Testis (tissue), 2 donors: ENCODE measurements at regions not wholly inside any gene's neighbourhood (a gene's known extent, or its start where the extent isn't known, plus 50 kb on each side); places are given as distances from the start of the nearest gene placed in this dataset.

ENCODE experiments used
- DNase-seq: peaks from one replicate; pipeline ENCODE4 v3.0.0-alpha.2; 2019
- H3K27ac ChIP-seq, 2 donors: fragments of 200-600 bp; sonication (generic); one replicate each; pipeline ENCODE4 v1.5.1; 2019
- H3K27me3 ChIP-seq: fragments of 200-600 bp; sonication (generic); one replicate; pipeline ENCODE4 v1.5.1; 2019
- H3K36me3 ChIP-seq: fragments of 200-600 bp; sonication (generic); one replicate; pipeline ENCODE4 v1.5.1; 2017; ENCODE audit warnings: low read depth; ENCODE audit errors: missing control alignments
- H3K4me1 ChIP-seq: fragments of 200-600 bp; sonication (generic); one replicate; pipeline ENCODE4 v1.5.1; 2019
- H3K4me3 ChIP-seq, 2 donors: fragments of 200-600 bp; sonication (generic); one replicate each; pipeline ENCODE4 v1.5.1; 2017 to 2019
- H3K9me3 ChIP-seq: fragments of 200-600 bp; sonication (generic); one replicate; pipeline ENCODE4 v1.5.1; 2017
- POLR2A ChIP-seq: fragments of 450-650 bp; IDR thresholded peaks from one replicate; pipeline ENCODE4 v1.6.1; 2017; ENCODE audit warnings: antibody characterized with exemption, mild to moderate bottlenecking, moderate library complexity
- WGBS, 2 donors: methylation state at CpG; one replicate each; pipeline ENCODE4 v1.1.5; 2018; 5-methylcytosine and 5-hydroxymethylcytosine counted together
- intact Hi-C: fragments of 100-400 bp; cut with DNase I; formaldehyde crosslinking; loops from one replicate; pipeline ENCODE4 v1.15.1; 2023; ENCODE audit warnings: low total_unique reads
- TF ChIP-seq, protein P1 (sequence below), 3 experiments: fragments of 450-650 bp in 2 of 3; fragments of 200-600 bp in 1 of 3; sonication (generic) in 1 of 3; IDR thresholded peaks; one replicate each; pipeline ENCODE4 v1.5.1; 2016 to 2019; ENCODE audit warnings: antibody characterized with exemption in 3 of 3, mild to moderate bottlenecking in 2 of 3, moderate library complexity in 1 of 3

- H3K9me3 ChIP-seq = no peaks in the 10 kb centered on the region
- no peaks in the 10 kb centered on the region for H3K4me1 ChIP-seq
- WGBS, 2 donors = 76 to 89% methylated on average over 5 of the region's 5 CpGs
- no peaks in the 10 kb centered on the region for H3K27me3 ChIP-seq
- no peak overlapping the region for H3K27ac ChIP-seq
- TF ChIP-seq, protein P1, sequence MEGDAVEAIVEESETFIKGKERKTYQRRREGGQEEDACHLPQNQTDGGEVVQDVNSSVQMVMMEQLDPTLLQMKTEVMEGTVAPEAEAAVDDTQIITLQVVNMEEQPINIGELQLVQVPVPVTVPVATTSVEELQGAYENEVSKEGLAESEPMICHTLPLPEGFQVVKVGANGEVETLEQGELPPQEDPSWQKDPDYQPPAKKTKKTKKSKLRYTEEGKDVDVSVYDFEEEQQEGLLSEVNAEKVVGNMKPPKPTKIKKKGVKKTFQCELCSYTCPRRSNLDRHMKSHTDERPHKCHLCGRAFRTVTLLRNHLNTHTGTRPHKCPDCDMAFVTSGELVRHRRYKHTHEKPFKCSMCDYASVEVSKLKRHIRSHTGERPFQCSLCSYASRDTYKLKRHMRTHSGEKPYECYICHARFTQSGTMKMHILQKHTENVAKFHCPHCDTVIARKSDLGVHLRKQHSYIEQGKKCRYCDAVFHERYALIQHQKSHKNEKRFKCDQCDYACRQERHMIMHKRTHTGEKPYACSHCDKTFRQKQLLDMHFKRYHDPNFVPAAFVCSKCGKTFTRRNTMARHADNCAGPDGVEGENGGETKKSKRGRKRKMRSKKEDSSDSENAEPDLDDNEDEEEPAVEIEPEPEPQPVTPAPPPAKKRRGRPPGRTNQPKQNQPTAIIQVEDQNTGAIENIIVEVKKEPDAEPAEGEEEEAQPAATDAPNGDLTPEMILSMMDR (IDR thresholded peaks at IDR 0.05) = no peak
- no peak for TF ChIP-seq POLR2A
- intact Hi-C loops = no loop called here
- DNase-seq = no peak
- H3K36me3 ChIP-seq = no peaks in the 10 kb centered on the region
- H3K4me3 ChIP-seq = no peak overlapping the region
Observed at GRCh38 chr4:167587361-167587760, 353.1 kb upstream of the SPOCK3 start.

DNA sequence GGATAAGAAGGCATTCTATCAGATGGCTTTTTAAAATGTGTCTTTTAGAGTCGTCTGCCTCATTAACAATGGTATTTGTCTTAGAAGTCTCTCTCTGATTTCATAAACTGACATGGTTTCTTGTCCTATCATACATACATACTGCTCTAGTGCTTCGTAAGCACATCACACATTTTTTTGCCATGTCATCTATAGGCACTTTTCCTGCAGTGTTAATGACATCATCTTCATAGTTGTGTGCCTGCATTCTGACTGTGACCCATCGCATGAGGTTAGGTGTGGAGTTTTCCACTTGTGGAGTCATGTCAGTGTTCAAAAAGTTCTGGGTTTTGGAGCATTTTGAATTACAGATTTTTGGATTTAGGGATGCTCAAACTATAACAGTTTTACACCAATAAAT is 361.6 kb upstream of the SPOCK3 start:
- no peak overlapping the region for H3K4me3 ChIP-seq
- DNase-seq = no peak
- H3K4me1 ChIP-seq = no peaks in the 10 kb centered on the region
- TF ChIP-seq, protein P1 (IDR thresholded peaks at IDR 0.05) = no peak
- no peak for TF ChIP-seq POLR2A
- no peaks in the 10 kb centered on the region for H3K36me3 ChIP-seq
- 90 to 94% methylated on average over 3 of the region's 3 CpGs for WGBS, 2 donors
- intact Hi-C loops = no loop called here
- H3K27ac ChIP-seq = no peak overlapping the region
- no peaks in the 10 kb centered on the region for H3K27me3 ChIP-seq
- H3K9me3 ChIP-seq = no peaks in the 10 kb centered on the region

GRCh38 chr4:167602157-167602556 is 367.9 kb upstream of the SPOCK3 start:
- no peaks in the 10 kb centered on the region for H3K4me1 ChIP-seq
- intact Hi-C loops = no loop called here
- no peak overlapping the region for H3K27ac ChIP-seq
- no peak for DNase-seq
- H3K27me3 ChIP-seq = no peaks in the 10 kb centered on the region
- TF ChIP-seq, protein P1 (IDR thresholded peaks at IDR 0.05) = no peak
- TF ChIP-seq POLR2A = no peak
- no peaks in the 10 kb centered on the region for H3K36me3 ChIP-seq
- H3K4me3 ChIP-seq = no peak overlapping the region
- no peaks in the 10 kb centered on the region for H3K9me3 ChIP-seq
- WGBS, 2 donors = 86 to 90% methylated on average over 2 of the region's 2 CpGs

DNA sequence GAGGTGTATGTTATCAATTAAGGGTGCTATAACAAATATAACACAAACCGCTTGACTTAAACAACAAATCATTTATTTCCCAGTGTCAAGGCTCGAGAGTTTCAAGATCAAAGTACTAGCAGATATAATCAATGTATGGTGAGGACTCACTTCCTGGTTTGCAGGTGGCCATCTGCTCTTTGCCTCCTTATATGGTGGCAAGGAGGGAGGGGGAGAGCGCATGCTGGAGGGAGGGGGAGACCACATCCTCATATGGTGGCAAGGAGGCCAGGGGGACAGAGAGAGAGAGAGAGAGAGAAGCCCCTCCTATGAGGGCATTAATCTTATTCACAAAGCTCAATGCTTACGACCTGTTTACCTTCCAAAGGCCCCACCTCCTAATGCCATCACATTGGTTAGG is 372.3 kb upstream of the SPOCK3 start:
- intact Hi-C loops = no loop called here
- Histone ChIP-seq H3K4me1 (no peaks in the 10 kb centered on the region), H3K9me3 (no peaks in the 10 kb centered on the region), H3K27ac (no peak overlapping the region), H3K36me3 (no peaks in the 10 kb centered on the region), H3K27me3 (no peaks in the 10 kb centered on the region), H3K4me3 (no peak overlapping the region)
- WGBS, 2 donors = 72 to 78% methylated on average over 4 of the region's 4 CpGs
- DNase-seq = no peak
- no peak for TF ChIP-seq POLR2A
- TF ChIP-seq, protein P1 (IDR thresholded peaks at IDR 0.05) = no peak

DNA sequence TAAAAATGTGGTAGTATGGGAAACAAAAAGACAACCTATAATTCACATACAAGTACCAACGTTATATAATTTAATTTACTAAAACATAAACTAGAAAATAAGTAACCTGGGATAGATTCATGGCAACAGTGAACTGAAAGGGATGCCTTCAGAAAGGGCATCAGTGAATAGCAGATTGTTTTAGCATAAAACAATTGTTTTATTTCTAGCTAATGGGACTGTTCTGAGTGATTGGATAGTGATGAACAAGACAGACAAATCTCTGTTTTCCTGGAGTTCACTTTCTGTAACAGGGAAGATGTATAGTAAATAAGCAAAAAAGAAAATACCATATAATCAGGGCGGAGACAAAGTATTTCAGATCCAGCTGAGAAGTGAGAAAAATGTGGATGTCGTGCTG is 379.1 kb upstream of the SPOCK3 start:
- intact Hi-C loops = no loop called here
- TF ChIP-seq, protein P1 (IDR thresholded peaks at IDR 0.05) = no peak

More for the DNA sequence above, 379.1 kb upstream of the SPOCK3 start:
- no peak for DNase-seq
- H3K4me3 ChIP-seq = no peak overlapping the region
- no peaks in the 10 kb centered on the region for H3K4me1 ChIP-seq
- no peaks in the 10 kb centered on the region for H3K27me3 ChIP-seq
- WGBS, 2 donors = 77 to 84% methylated on average over 3 of the region's 3 CpGs
- H3K36me3 ChIP-seq = no peaks in the 10 kb centered on the region
- H3K9me3 ChIP-seq = no peaks in the 10 kb centered on the region
- no peak overlapping the region for H3K27ac ChIP-seq
